ENCODE measurements at regions not wholly inside any gene's neighbourhood (a gene's known extent, or its start where the extent isn't known, plus 50 kb on each side); places are given as distances from the start of the nearest gene placed in this dataset.

GRCh38 chr7:13107291-13107690 lies 419.9 kb downstream of the ARL4A start:
- no peak for TF ChIP-seq EGR1 (IDR thresholded peaks at IDR 0.05)
- TF ChIP-seq MAX (IDR thresholded peaks at IDR 0.05) = no peak
- TF ChIP-seq EP300 (IDR thresholded peaks at IDR 0.05; ENCODE audit: borderline replicate concordance) = no peak
- no peak for TF ChIP-seq REST (IDR thresholded peaks at IDR 0.05; ENCODE audit: low read depth)
